ENCODE measurements at regions not wholly inside any gene's neighbourhood (a gene's known extent, or its start where the extent isn't known, plus 50 kb on each side); places are given as distances from the start of the nearest gene placed in this dataset.

DNA sequence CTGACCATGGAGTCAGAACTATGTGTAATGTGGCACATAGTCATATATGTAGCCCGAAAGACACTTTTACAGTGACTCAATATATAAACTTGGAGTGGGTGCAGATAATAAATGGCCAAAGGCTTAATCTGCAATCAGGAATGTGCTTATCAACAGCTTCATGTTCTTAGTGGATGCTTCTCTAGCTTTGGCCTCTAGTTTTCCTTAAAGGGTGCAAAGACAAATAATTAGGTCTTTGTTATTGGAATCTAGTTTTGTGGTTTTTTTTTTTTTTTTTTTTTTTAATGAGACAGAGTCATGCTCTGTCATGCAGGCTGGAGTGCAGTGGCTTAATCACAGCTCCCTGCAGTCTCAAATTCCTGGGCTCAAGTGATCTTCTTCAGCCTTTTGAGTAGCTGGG lies 625.6 kb downstream of the EPHA4 start:
- ATAC-seq, result no peak
- CTCF ChIA-PET, result no interaction called here
- POLR2A ChIA-PET, result no interaction called here
- Histone ChIP-seq H3K36me3 (ENCODE audit: control insufficient read depth in 2 of 3, insufficient read depth in 3 of 3, low read length in 3 of 3) (no peaks in the 10 kb centered on the region), H3K27me3 (ENCODE audit: control insufficient read depth in 2 of 2, insufficient read depth in 2 of 2, low read length in 2 of 2) (no peaks in the 10 kb centered on the region), H3K9me3 (ENCODE audit: control insufficient read depth in 2 of 3, low read length in 3 of 3) (no peaks in the 10 kb centered on the region), H3K4me1 (ENCODE audit: control insufficient read depth in 2 of 2, insufficient read depth in 2 of 2, low read length in 2 of 2) (no peaks in the 10 kb centered on the region), H3K4me3 (ENCODE audit: low read length) (no peak overlapping the region), H3K27ac (ENCODE audit: low read depth, low read length) (no peak overlapping the region)
- peaks cover 2 to 13% (median 8%) of the 10 kb centered on the region in 5 donors for H3K27me3 Mint-ChIP-seq
- no peak for DNase-seq
- no peaks in the 10 kb centered on the region for H3K4me1 Mint-ChIP-seq
- no peaks in the 10 kb centered on the region for H3K36me3 Mint-ChIP-seq
- intact Hi-C loops (cut with micrococcal nuclease), result no loop called here
- H3K4me3 Mint-ChIP-seq, result no peak overlapping the region
- peaks cover 0 to 2% (median 0%) of the 10 kb centered on the region in 11 donors for H3K9me3 Mint-ChIP-seq
- H3K27ac Mint-ChIP-seq, result no peak overlapping the region

DNA sequence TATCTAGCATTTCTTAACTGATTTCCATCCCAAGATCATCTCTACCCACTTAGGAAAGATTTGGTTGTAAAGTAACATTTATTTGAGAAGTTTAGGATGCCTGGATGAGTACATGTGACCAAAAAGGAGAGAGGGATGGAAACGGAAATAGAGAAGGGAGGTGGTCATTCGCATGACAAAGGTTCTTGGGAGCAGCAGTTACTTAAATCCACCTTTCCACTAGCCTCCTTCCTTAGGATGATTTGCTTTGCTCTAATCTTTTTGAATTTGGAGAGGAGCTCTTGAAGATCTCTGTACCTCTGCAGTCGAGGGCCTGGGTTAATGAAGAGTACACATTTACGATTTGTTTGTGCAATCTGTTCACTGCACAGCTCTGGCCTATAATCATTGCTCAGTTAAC lies 623.5 kb downstream of the EPHA4 start:
- no peaks in the 10 kb centered on the region for H3K4me1 ChIP-seq (ENCODE audit: control insufficient read depth in 2 of 2, insufficient read depth in 2 of 2, low read length in 2 of 2)
- POLR2A ChIA-PET, result no interaction called here
- DNase-seq, result no peak
- Mint-ChIP-seq H3K27me3 (peaks cover 2 to 13% (median 4%) of the 10 kb centered on the region in 5 donors), H3K27ac (no peak overlapping the region), H3K4me1 (no peaks in the 10 kb centered on the region), H3K4me3 (no peak overlapping the region), H3K9me3 (peaks cover 0 to 8% (median 0%) of the 10 kb centered on the region in 11 donors), H3K36me3 (no peaks in the 10 kb centered on the region)
- no peak for ATAC-seq
- no peaks in the 10 kb centered on the region for H3K36me3 ChIP-seq (ENCODE audit: control insufficient read depth in 2 of 3, insufficient read depth in 3 of 3, low read length in 3 of 3)
- intact Hi-C loops (cut with micrococcal nuclease), result no loop called here
- no peak overlapping the region for H3K4me3 ChIP-seq (ENCODE audit: low read length)
- no peaks in the 10 kb centered on the region for H3K27me3 ChIP-seq (ENCODE audit: control insufficient read depth in 2 of 2, insufficient read depth in 2 of 2, low read length in 2 of 2)
- CTCF ChIA-PET, result no interaction called here
- no peaks in the 10 kb centered on the region for H3K9me3 ChIP-seq (ENCODE audit: control insufficient read depth in 2 of 3, low read length in 3 of 3)
- no peak overlapping the region for H3K27ac ChIP-seq (ENCODE audit: low read depth, low read length)

DNA sequence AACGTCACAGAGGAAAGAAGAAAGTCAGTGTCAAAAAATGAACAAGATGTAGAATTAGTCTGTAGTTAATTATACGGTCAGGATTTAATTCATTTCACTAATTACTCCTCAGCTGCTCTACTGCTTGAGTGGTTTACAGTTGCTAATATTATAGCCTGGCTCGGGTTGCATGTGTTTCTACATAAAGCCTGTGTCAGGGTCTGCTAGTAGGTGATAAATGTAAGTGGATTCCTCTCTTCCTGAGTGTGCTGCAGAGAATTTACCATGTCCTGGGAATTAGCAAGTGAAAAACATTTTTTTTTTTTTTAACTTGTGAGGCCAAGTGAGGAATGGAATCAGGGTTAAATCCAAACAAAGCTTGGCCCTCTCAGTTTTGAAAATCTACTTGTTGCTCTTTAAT lies 622.6 kb downstream of the EPHA4 start:
- Histone ChIP-seq H3K27me3 (ENCODE audit: control insufficient read depth in 2 of 2, insufficient read depth in 2 of 2, low read length in 2 of 2) (no peaks in the 10 kb centered on the region), H3K4me3 (ENCODE audit: low read length) (no peak overlapping the region), H3K36me3 (ENCODE audit: control insufficient read depth in 2 of 3, insufficient read depth in 3 of 3, low read length in 3 of 3) (no peaks in the 10 kb centered on the region), H3K27ac (ENCODE audit: low read depth, low read length) (no peak overlapping the region), H3K4me1 (ENCODE audit: control insufficient read depth in 2 of 2, insufficient read depth in 2 of 2, low read length in 2 of 2) (no peaks in the 10 kb centered on the region), H3K9me3 (ENCODE audit: control insufficient read depth in 2 of 3, low read length in 3 of 3) (no peaks in the 10 kb centered on the region)
- DNase-seq, result no peak
- H3K27me3 Mint-ChIP-seq, result peaks cover 2 to 13% (median 4%) of the 10 kb centered on the region in 5 donors
- peaks cover 0 to 9% (median 0%) of the 10 kb centered on the region in 11 donors for H3K9me3 Mint-ChIP-seq
- intact Hi-C loops (cut with micrococcal nuclease), result no loop called here
- no peak overlapping the region for H3K4me3 Mint-ChIP-seq
- no peak for ATAC-seq
- no peak overlapping the region for H3K27ac Mint-ChIP-seq
- H3K36me3 Mint-ChIP-seq, result no peaks in the 10 kb centered on the region
- ChIA-PET CTCF (no interaction called here), POLR2A (no interaction called here)
- H3K4me1 Mint-ChIP-seq, result no peaks in the 10 kb centered on the region

DNA sequence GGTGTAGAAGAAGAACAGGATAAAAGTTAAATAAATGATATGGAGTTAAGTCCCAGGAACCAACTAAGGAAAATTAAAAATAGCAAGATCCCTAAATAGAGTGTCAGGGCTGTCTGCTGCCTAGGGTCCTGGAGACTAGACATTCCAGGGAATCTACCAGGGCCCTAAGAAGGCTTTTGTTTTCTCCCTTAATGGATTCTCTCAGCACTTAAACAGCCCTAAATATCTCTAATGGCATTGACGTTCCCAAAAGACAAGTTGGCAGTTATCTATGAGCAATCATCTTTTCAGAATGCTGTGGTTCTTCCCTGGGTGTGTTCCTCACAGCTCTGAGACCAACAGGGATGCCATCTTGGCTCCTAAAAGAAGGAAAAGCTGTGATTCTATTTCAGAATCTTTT lies 616.3 kb downstream of the EPHA4 start:
- no peaks in the 10 kb centered on the region for H3K4me1 Mint-ChIP-seq
- DNase-seq (no peak), ATAC-seq (no peak)
- Histone ChIP-seq H3K36me3 (ENCODE audit: control insufficient read depth in 2 of 3, insufficient read depth in 3 of 3, low read length in 3 of 3) (no peaks in the 10 kb centered on the region), H3K4me1 (ENCODE audit: control insufficient read depth in 2 of 2, insufficient read depth in 2 of 2, low read length in 2 of 2) (no peaks in the 10 kb centered on the region), H3K9me3 (ENCODE audit: control insufficient read depth in 2 of 3, low read length in 3 of 3) (no peaks in the 10 kb centered on the region), H3K27ac (ENCODE audit: low read depth, low read length) (no peak overlapping the region), H3K4me3 (ENCODE audit: low read length) (no peak overlapping the region), H3K27me3 (ENCODE audit: control insufficient read depth in 2 of 2, insufficient read depth in 2 of 2, low read length in 2 of 2) (no peaks in the 10 kb centered on the region)
- ChIA-PET POLR2A (no interaction called here), CTCF (no interaction called here)
- H3K27ac Mint-ChIP-seq, result no peak overlapping the region
- peaks cover 0 to 9% (median 0%) of the 10 kb centered on the region in 11 donors for H3K9me3 Mint-ChIP-seq
- H3K27me3 Mint-ChIP-seq, result peaks cover 0 to 19% (median 9%) of the 10 kb centered on the region in 5 donors
- no peaks in the 10 kb centered on the region for H3K36me3 Mint-ChIP-seq
- intact Hi-C loops (cut with micrococcal nuclease), result no loop called here
- no peak overlapping the region for H3K4me3 Mint-ChIP-seq

DNA sequence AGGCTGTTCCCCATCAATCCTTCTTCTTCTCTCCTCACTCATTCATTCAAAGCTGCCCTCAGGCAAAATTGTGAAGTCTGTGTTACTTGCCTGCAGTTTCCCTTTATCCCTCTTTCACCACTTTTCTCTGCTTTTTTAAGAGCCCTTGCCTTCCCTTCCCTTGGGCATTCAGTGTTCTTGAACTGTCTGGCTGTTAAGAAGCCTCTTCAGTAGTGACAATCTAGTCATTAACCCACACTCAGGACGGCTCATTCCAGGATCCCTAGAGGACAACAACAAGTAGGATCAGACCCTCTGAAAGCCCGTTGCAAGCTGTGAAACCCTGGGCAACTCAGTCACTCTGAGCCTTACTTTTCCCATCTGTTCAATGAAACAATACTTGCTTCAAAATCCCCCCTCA lies 615.7 kb downstream of the EPHA4 start:
- no peaks in the 10 kb centered on the region for H3K36me3 Mint-ChIP-seq
- H3K27me3 Mint-ChIP-seq, result peaks cover 0 to 19% (median 9%) of the 10 kb centered on the region in 5 donors
- H3K4me3 Mint-ChIP-seq, result no peak overlapping the region
- no peak for DNase-seq
- intact Hi-C loops (cut with micrococcal nuclease), result no loop called here
- no peaks in the 10 kb centered on the region for H3K4me1 ChIP-seq (ENCODE audit: control insufficient read depth in 2 of 2, insufficient read depth in 2 of 2, low read length in 2 of 2)
- H3K4me3 ChIP-seq (ENCODE audit: low read length), result no peak overlapping the region
- CTCF ChIA-PET, result no interaction called here
- ATAC-seq, result no peak
- POLR2A ChIA-PET, result no interaction called here
- H3K27ac Mint-ChIP-seq, result no peak overlapping the region
- H3K4me1 Mint-ChIP-seq, result no peaks in the 10 kb centered on the region
- no peaks in the 10 kb centered on the region for H3K36me3 ChIP-seq (ENCODE audit: control insufficient read depth in 2 of 3, insufficient read depth in 3 of 3, low read length in 3 of 3)
- H3K27me3 ChIP-seq (ENCODE audit: control insufficient read depth in 2 of 2, insufficient read depth in 2 of 2, low read length in 2 of 2), result no peaks in the 10 kb centered on the region
- no peak overlapping the region for H3K27ac ChIP-seq (ENCODE audit: low read depth, low read length)
- H3K9me3 Mint-ChIP-seq, result peaks cover 0 to 9% (median 0%) of the 10 kb centered on the region in 11 donors
- H3K9me3 ChIP-seq (ENCODE audit: control insufficient read depth in 2 of 3, low read length in 3 of 3), result no peaks in the 10 kb centered on the region

DNA sequence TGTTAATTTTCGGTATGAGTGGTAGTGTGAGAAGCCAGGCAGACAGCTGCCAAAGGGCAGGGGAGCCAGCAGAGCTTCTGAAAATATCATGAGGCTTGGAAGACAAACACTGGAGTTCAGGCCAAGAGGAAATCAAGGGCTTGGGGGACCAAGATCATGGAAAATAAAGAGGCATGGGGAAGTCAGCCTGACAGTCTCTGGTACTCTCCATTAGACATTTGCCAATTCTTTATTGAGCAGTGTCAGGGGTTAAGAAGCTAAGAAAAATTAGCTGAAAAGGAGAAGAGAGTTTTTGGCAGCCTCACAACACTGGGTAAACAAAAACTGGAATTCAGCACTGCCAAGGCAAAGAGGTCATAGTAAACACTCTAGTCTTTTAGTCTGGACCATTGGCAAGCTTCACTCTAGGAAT lies 612.7 kb downstream of the EPHA4 start:
- no peak overlapping the region for H3K27ac Mint-ChIP-seq
- CTCF ChIA-PET, result interaction anchor here (0.5 kb wide), 1 partner anchor 48 kb away, joined by 3 read pairs; no protein-coding TSS in a partner anchor

DNA sequence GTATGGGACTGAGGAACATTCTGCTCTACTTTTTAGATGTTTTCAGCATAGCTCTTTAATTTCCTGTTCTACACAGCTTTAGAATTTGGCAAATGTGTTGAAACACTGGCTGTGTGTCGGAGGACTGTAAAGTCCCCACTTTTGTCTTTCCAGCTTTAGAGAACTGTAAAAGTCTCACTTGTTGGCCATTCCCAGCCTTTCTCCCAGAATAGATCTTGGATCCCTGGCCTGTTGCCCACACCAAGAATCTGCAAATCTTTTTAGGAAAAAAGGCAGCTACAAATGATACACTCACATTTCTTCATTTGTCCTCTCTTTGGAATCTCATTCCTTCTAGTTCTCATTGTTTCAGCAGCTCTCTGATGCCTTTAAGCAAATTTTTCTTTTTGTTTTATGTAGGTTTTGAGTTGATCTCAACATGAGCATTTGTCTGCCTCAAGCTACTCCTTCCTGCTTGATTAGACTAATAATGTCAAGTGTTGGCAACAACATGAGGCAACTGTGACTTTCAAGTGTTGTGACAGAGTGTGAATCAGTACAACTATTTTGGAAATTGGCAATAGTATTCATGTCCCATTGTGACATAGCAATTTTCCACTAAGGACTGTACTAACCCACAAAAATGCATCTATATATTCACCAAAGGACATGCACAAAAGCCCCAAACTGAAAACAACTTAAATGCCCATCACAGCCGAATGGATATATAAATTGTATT lies 610.8 kb downstream of the EPHA4 start:
- ChIA-PET POLR2A (no interaction called here), CTCF (no interaction called here)
- H3K27ac Mint-ChIP-seq, result no peak overlapping the region
- H3K27ac ChIP-seq (ENCODE audit: low read depth, low read length), result no peak overlapping the region
- intact Hi-C loops (cut with micrococcal nuclease), result no loop called here
- no peaks in the 10 kb centered on the region for H3K36me3 ChIP-seq (ENCODE audit: control insufficient read depth in 2 of 3, insufficient read depth in 3 of 3, low read length in 3 of 3)
- peaks cover 0 to 2% (median 0%) of the 10 kb centered on the region in 11 donors for H3K9me3 Mint-ChIP-seq
- no peaks in the 10 kb centered on the region for H3K27me3 ChIP-seq (ENCODE audit: control insufficient read depth in 2 of 2, insufficient read depth in 2 of 2, low read length in 2 of 2)
- H3K4me3 ChIP-seq (ENCODE audit: low read length), result no peak overlapping the region
- no peaks in the 10 kb centered on the region for H3K9me3 ChIP-seq (ENCODE audit: control insufficient read depth in 2 of 3, low read length in 3 of 3)
- H3K4me1 Mint-ChIP-seq, result no peaks in the 10 kb centered on the region
- no peaks in the 10 kb centered on the region for H3K4me1 ChIP-seq (ENCODE audit: control insufficient read depth in 2 of 2, insufficient read depth in 2 of 2, low read length in 2 of 2)
- no peak for DNase-seq
- no peak for ATAC-seq
- H3K4me3 Mint-ChIP-seq, result no peak overlapping the region
- peaks cover 0 to 17% (median 6%) of the 10 kb centered on the region in 5 donors for H3K27me3 Mint-ChIP-seq
- no peaks in the 10 kb centered on the region for H3K36me3 Mint-ChIP-seq

More for the DNA sequence above, 612.7 kb downstream of the EPHA4 start:
- peaks cover 0 to 2% (median 0%) of the 10 kb centered on the region in 11 donors for H3K9me3 Mint-ChIP-seq
- H3K4me1 Mint-ChIP-seq, result no peaks in the 10 kb centered on the region
- no peak overlapping the region for H3K4me3 Mint-ChIP-seq
- POLR2A ChIA-PET, result no interaction called here
- Histone ChIP-seq H3K9me3 (ENCODE audit: control insufficient read depth in 2 of 3, low read length in 3 of 3) (no peaks in the 10 kb centered on the region), H3K27ac (ENCODE audit: low read depth, low read length) (no peak overlapping the region), H3K36me3 (ENCODE audit: control insufficient read depth in 2 of 3, insufficient read depth in 3 of 3, low read length in 3 of 3) (no peaks in the 10 kb centered on the region), H3K4me3 (ENCODE audit: low read length) (no peak overlapping the region), H3K4me1 (ENCODE audit: control insufficient read depth in 2 of 2, insufficient read depth in 2 of 2, low read length in 2 of 2) (no peaks in the 10 kb centered on the region), H3K27me3 (ENCODE audit: control insufficient read depth in 2 of 2, insufficient read depth in 2 of 2, low read length in 2 of 2) (no peaks in the 10 kb centered on the region)
- no peaks in the 10 kb centered on the region for H3K36me3 Mint-ChIP-seq
- peaks cover 0 to 19% (median 6%) of the 10 kb centered on the region in 5 donors for H3K27me3 Mint-ChIP-seq
- DNase-seq, result no peak
- intact Hi-C loops (cut with micrococcal nuclease), result no loop called here
- no peak for ATAC-seq
